NB4 (cell line): ENCODE measurements at regions not wholly inside any gene's neighbourhood (a gene's known extent, or its start where the extent isn't known, plus 50 kb on each side); places are given as distances from the start of the nearest gene placed in this dataset.

Source experiments
- DNase-seq: peaks from one replicate; pipeline ENCODE4 v3.0.0; 2010; ENCODE audit warnings: low read depth
- H3K4me3 ChIP-seq: one replicate; pipeline ENCODE4 v1.5.1; 2011; ENCODE audit warnings: mild to moderate bottlenecking, low read depth, low read length, moderate library complexity
- CTCF ChIP-seq: IDR thresholded peaks from one replicate; pipeline ENCODE4 v1.5.1; 2012; ENCODE audit warnings: low read depth, low read length
- MAX ChIP-seq: IDR thresholded peaks from 2 replicates; pipeline ENCODE4 v1.6.1; 2011; ENCODE audit warnings: low read depth, low read length
- MYC ChIP-seq: IDR thresholded peaks from 2 replicates; pipeline ENCODE4 v1.6.1; 2011; ENCODE audit warnings: low read depth, low read length
- POLR2A ChIP-seq: IDR thresholded peaks from 2 replicates; pipeline ENCODE4 v1.6.1; 2011; ENCODE audit warnings: mild to moderate bottlenecking; ENCODE audit not compliant: insufficient read length; ENCODE audit errors: extremely low read depth

GRCh38 chr2:236944561-236944960 is 141.1 kb upstream of the COPS8 start:
- no peak overlapping the region for H3K4me3 ChIP-seq
- TF ChIP-seq MYC (no peak), POLR2A (no peak), CTCF (no peak), MAX (no peak)
- no peak for DNase-seq

GRCh38 chr2:236945431-236946016 is 140.2 kb upstream of the COPS8 start:
- no peak for DNase-seq
- H3K4me3 ChIP-seq = no peak overlapping the region
- TF ChIP-seq MYC = no peak
- no peak for TF ChIP-seq POLR2A
- TF ChIP-seq CTCF = no peak
- TF ChIP-seq MAX = no peak

GRCh38 chr2:236946871-236947270 is 138.8 kb upstream of the COPS8 start:
- TF ChIP-seq POLR2A (no peak), CTCF (no peak), MAX (no peak), MYC (no peak)
- DNase-seq = no peak

GRCh38 chr2:236947294-236947693 is 138.4 kb upstream of the COPS8 start:
- no peak for TF ChIP-seq POLR2A
- no peak for TF ChIP-seq CTCF
- no peak overlapping the region for H3K4me3 ChIP-seq
- DNase-seq = no peak

More at GRCh38 chr2:236946871-236947270, 138.8 kb upstream of the COPS8 start:
- H3K4me3 ChIP-seq = no peak overlapping the region

GRCh38 chr2:236947896-236948295 is 137.8 kb upstream of the COPS8 start:
- no peak overlapping the region for H3K4me3 ChIP-seq
- TF ChIP-seq POLR2A (no peak), MAX (no peak), MYC (no peak), CTCF (no peak)
- no peak for DNase-seq
